ENCODE measurements at regions not wholly inside any gene's neighbourhood (a gene's known extent, or its start where the extent isn't known, plus 50 kb on each side); places are given as distances from the start of the nearest gene placed in this dataset.
"Not testable (repeated sequence)": the region's sequence is repeated elsewhere in the genome, so short reads cannot be mapped to it uniquely, and the experiment has no call there.

GRCh38 chr6:77273929-77274328 lies 189.4 kb downstream of the HTR1B start:
- Mint-ChIP-seq H3K9me3 (peaks cover 6% of the 10 kb centered on the region), H3K27ac (no peak overlapping the region), H3K4me3 (no peak overlapping the region), H3K27me3 (no peaks in the 10 kb centered on the region), H3K4me1 (no peaks in the 10 kb centered on the region), H3K36me3 (no peaks in the 10 kb centered on the region)

GRCh38 chr6:77264970-77265369 lies 198.3 kb downstream of the HTR1B start:
- peaks cover 5% of the 10 kb centered on the region for H3K9me3 Mint-ChIP-seq
- H3K4me1 Mint-ChIP-seq: no peaks in the 10 kb centered on the region
- H3K27ac Mint-ChIP-seq: no peak overlapping the region
- H3K27me3 Mint-ChIP-seq: no peaks in the 10 kb centered on the region
- no peak overlapping the region for H3K4me3 Mint-ChIP-seq
- H3K36me3 Mint-ChIP-seq: no peaks in the 10 kb centered on the region

GRCh38 chr6:77263003-77263402 lies 200.3 kb downstream of the HTR1B start:
- Mint-ChIP-seq H3K36me3 (no peaks in the 10 kb centered on the region), H3K4me3 (no peak overlapping the region), H3K27ac (no peak overlapping the region), H3K27me3 (no peaks in the 10 kb centered on the region), H3K4me1 (no peaks in the 10 kb centered on the region), H3K9me3 (peaks cover 5% of the 10 kb centered on the region)

GRCh38 chr6:77251801-77252200 lies 211.5 kb downstream of the HTR1B start:
- H3K27ac Mint-ChIP-seq, H3K36me3 Mint-ChIP-seq, H3K9me3 Mint-ChIP-seq, H3K4me3 Mint-ChIP-seq, H3K27me3 Mint-ChIP-seq, H3K4me1 Mint-ChIP-seq: not testable (repeated sequence)

- H3K27me3 Mint-ChIP-seq: no peaks in the 10 kb centered on the region
- H3K36me3 Mint-ChIP-seq: no peaks in the 10 kb centered on the region
- no peaks in the 10 kb centered on the region for H3K9me3 Mint-ChIP-seq
- H3K27ac Mint-ChIP-seq: no peak overlapping the region
- no peaks in the 10 kb centered on the region for H3K4me1 Mint-ChIP-seq
- no peak overlapping the region for H3K4me3 Mint-ChIP-seq
Measured at GRCh38 chr6:77249560-77249959, 213.7 kb downstream of the HTR1B start.

- Mint-ChIP-seq H3K4me3 (no peak overlapping the region), H3K4me1 (no peaks in the 10 kb centered on the region), H3K27ac (no peak overlapping the region), H3K9me3 (no peaks in the 10 kb centered on the region), H3K36me3 (no peaks in the 10 kb centered on the region), H3K27me3 (no peaks in the 10 kb centered on the region)
Measured at GRCh38 chr6:77245026-77245425, 218.3 kb downstream of the HTR1B start.

GRCh38 chr6:77231438-77232305 lies 231.6 kb downstream of the HTR1B start:
- H3K27ac Mint-ChIP-seq: no peak overlapping the region
- H3K9me3 Mint-ChIP-seq: no peaks in the 10 kb centered on the region
- H3K36me3 Mint-ChIP-seq: no peaks in the 10 kb centered on the region
- no peak overlapping the region for H3K4me3 Mint-ChIP-seq
- H3K4me1 Mint-ChIP-seq: no peaks in the 10 kb centered on the region
- no peaks in the 10 kb centered on the region for H3K27me3 Mint-ChIP-seq

- Mint-ChIP-seq H3K27ac (no peak overlapping the region), H3K36me3 (no peaks in the 10 kb centered on the region), H3K9me3 (peaks cover 5% of the 10 kb centered on the region)
Measured at GRCh38 chr6:77228279-77228678, 235.0 kb downstream of the HTR1B start.

GRCh38 chr6:77217896-77218295 lies 245.4 kb downstream of the HTR1B start:
- Mint-ChIP-seq H3K4me1 (no peaks in the 10 kb centered on the region), H3K27me3 (no peaks in the 10 kb centered on the region), H3K27ac (no peak overlapping the region), H3K36me3 (no peaks in the 10 kb centered on the region), H3K4me3 (no peak overlapping the region), H3K9me3 (peaks cover 6% of the 10 kb centered on the region)

More at GRCh38 chr6:77228279-77228678, 235.0 kb downstream of the HTR1B start:
- no peaks in the 10 kb centered on the region for H3K4me1 Mint-ChIP-seq
- no peak overlapping the region for H3K4me3 Mint-ChIP-seq
- no peaks in the 10 kb centered on the region for H3K27me3 Mint-ChIP-seq

GRCh38 chr6:77205936-77206335 lies 257.4 kb downstream of the HTR1B start:
- no peaks in the 10 kb centered on the region for H3K36me3 Mint-ChIP-seq
- H3K4me1 Mint-ChIP-seq: no peaks in the 10 kb centered on the region
- H3K9me3 Mint-ChIP-seq: peaks cover 5% of the 10 kb centered on the region
- no peaks in the 10 kb centered on the region for H3K27me3 Mint-ChIP-seq
- H3K27ac Mint-ChIP-seq: no peak overlapping the region
- H3K4me3 Mint-ChIP-seq: no peak overlapping the region

GRCh38 chr6:77204555-77204954 lies 258.7 kb downstream of the HTR1B start:
- no peak overlapping the region for H3K4me3 Mint-ChIP-seq
- H3K36me3 Mint-ChIP-seq: no peaks in the 10 kb centered on the region
- no peak overlapping the region for H3K27ac Mint-ChIP-seq
- H3K9me3 Mint-ChIP-seq: peaks cover 5% of the 10 kb centered on the region
- no peaks in the 10 kb centered on the region for H3K27me3 Mint-ChIP-seq
- H3K4me1 Mint-ChIP-seq: no peaks in the 10 kb centered on the region

GRCh38 chr6:77183447-77183846 lies 279.8 kb downstream of the HTR1B start:
- H3K27ac Mint-ChIP-seq: no peak overlapping the region
- peaks cover 25% of the 10 kb centered on the region for H3K9me3 Mint-ChIP-seq
- H3K4me1 Mint-ChIP-seq: no peaks in the 10 kb centered on the region
- no peaks in the 10 kb centered on the region for H3K27me3 Mint-ChIP-seq
- H3K36me3 Mint-ChIP-seq: no peaks in the 10 kb centered on the region
- no peak overlapping the region for H3K4me3 Mint-ChIP-seq

- Mint-ChIP-seq H3K4me3 (no peak overlapping the region), H3K9me3 (peaks cover 14% of the 10 kb centered on the region), H3K27ac (no peak overlapping the region), H3K27me3 (no peaks in the 10 kb centered on the region), H3K4me1 (no peaks in the 10 kb centered on the region), H3K36me3 (no peaks in the 10 kb centered on the region)
Measured at GRCh38 chr6:77181749-77182148, 281.5 kb downstream of the HTR1B start.

GRCh38 chr6:77180326-77180725 lies 283.0 kb downstream of the HTR1B start:
- peaks cover 11% of the 10 kb centered on the region for H3K9me3 Mint-ChIP-seq
- no peaks in the 10 kb centered on the region for H3K36me3 Mint-ChIP-seq

GRCh38 chr6:77178821-77179220 lies 284.5 kb downstream of the HTR1B start:
- Mint-ChIP-seq H3K36me3 (no peaks in the 10 kb centered on the region), H3K9me3 (peaks cover 6% of the 10 kb centered on the region), H3K27ac (no peak overlapping the region), H3K4me3 (no peak overlapping the region), H3K4me1 (no peaks in the 10 kb centered on the region), H3K27me3 (no peaks in the 10 kb centered on the region)

More at GRCh38 chr6:77180326-77180725, 283.0 kb downstream of the HTR1B start:
- Mint-ChIP-seq H3K4me1 (no peaks in the 10 kb centered on the region), H3K4me3 (no peak overlapping the region), H3K27ac (no peak overlapping the region), H3K27me3 (no peaks in the 10 kb centered on the region)

- H3K4me1 Mint-ChIP-seq: no peaks in the 10 kb centered on the region
- no peak overlapping the region for H3K4me3 Mint-ChIP-seq
- H3K27ac Mint-ChIP-seq: no peak overlapping the region
- H3K9me3 Mint-ChIP-seq: peaks cover 5% of the 10 kb centered on the region
- no peaks in the 10 kb centered on the region for H3K36me3 Mint-ChIP-seq
- H3K27me3 Mint-ChIP-seq: no peaks in the 10 kb centered on the region
Measured at GRCh38 chr6:77177470-77177869, 285.8 kb downstream of the HTR1B start.
